Loucy (cell line): ENCODE measurements at regions not wholly inside any gene's neighbourhood (a gene's known extent, or its start where the extent isn't known, plus 50 kb on each side); places are given as distances from the start of the nearest gene placed in this dataset.

ENCODE experiments used
- H2AFZ ChIP-seq: fragments of 200-600 bp; sonication (generic); 2 replicates; pipeline ENCODE4 v1.6.0; 2016; ENCODE audit warnings: antibody characterized with exemption, mild to moderate bottlenecking, low read length, moderate library complexity
- H3F3A ChIP-seq: fragments of 200-600 bp; 2 replicates; pipeline ENCODE4 v1.6.0; 2016; ENCODE audit warnings: antibody characterized with exemption, low read depth, mild to moderate bottlenecking
- H3K27me3 ChIP-seq: fragments of 200-600 bp; sonication (generic); 2 replicates; pipeline ENCODE4 v1.6.1; 2014; ENCODE audit warnings: low read length, mild to moderate bottlenecking; ENCODE audit not compliant: insufficient read depth, poor library complexity, severe bottlenecking
- H3K36me3 ChIP-seq: fragments of 200-600 bp; sonication (generic); 2 replicates; pipeline ENCODE4 v1.6.1; 2016; ENCODE audit warnings: low read length; ENCODE audit not compliant: insufficient read depth
- H3K4me1 ChIP-seq: fragments of 200-600 bp; sonication (generic); 2 replicates; pipeline ENCODE4 v1.5.1; 2014; ENCODE audit warnings: low read length, mild to moderate bottlenecking; ENCODE audit not compliant: insufficient read depth, poor library complexity, severe bottlenecking
- H3K4me2 ChIP-seq: fragments of 200-600 bp; sonication (generic); 2 replicates; pipeline ENCODE4 v1.6.0; 2014; ENCODE audit warnings: antibody characterized with exemption, low read length, low read depth, mild to moderate bottlenecking; ENCODE audit not compliant: poor library complexity, severe bottlenecking
- H3K4me3 ChIP-seq: fragments of 200-600 bp; sonication (generic); 2 replicates; pipeline ENCODE4 v1.5.1; 2014; ENCODE audit warnings: low read length, mild to moderate bottlenecking, mixed read lengths; ENCODE audit not compliant: poor library complexity, severe bottlenecking
- H3K79me2 ChIP-seq: fragments of 200-600 bp; sonication (generic); 2 replicates; pipeline ENCODE4 v1.6.1; 2014; ENCODE audit warnings: low read length; ENCODE audit not compliant: insufficient read depth
- H3K9ac ChIP-seq: fragments of 200-600 bp; sonication (generic); 2 replicates; pipeline ENCODE4 v1.6.0; 2014; ENCODE audit warnings: mild to moderate bottlenecking, low read depth, low read length, moderate library complexity; ENCODE audit not compliant: poor library complexity, severe bottlenecking
- H3K9me2 ChIP-seq: fragments of 200-600 bp; sonication (generic); replicated peaks from 2 replicates; pipeline ENCODE4 v1.6.1; 2016; ENCODE audit warnings: low read depth, low read length, mixed read lengths
- H3K9me3 ChIP-seq: fragments of 200-600 bp; sonication (generic); 2 replicates; pipeline ENCODE4 v1.6.1; 2014; ENCODE audit warnings: mild to moderate bottlenecking, antibody characterized with exemption, low read length, low read depth; ENCODE audit not compliant: insufficient read depth
- H4K20me1 ChIP-seq: fragments of 200-600 bp; sonication (generic); 2 replicates; pipeline ENCODE4 v1.6.0; 2014; ENCODE audit warnings: antibody characterized with exemption, low read length, mild to moderate bottlenecking; ENCODE audit not compliant: insufficient read depth, poor library complexity, severe bottlenecking
- CTCF ChIP-seq: fragments of 200-600 bp; sonication (generic); conservative IDR thresholded peaks from 2 replicates; pipeline ENCODE4 v1.5.1; 2014; ENCODE audit warnings: mild to moderate bottlenecking, antibody characterized with exemption, low read length
- EZH2phosphoT487 ChIP-seq: fragments of 200-600 bp; IDR thresholded peaks from 2 replicates; pipeline ENCODE4 v1.6.1; 2018; ENCODE audit warnings: antibody characterized with exemption, mild to moderate bottlenecking, moderate library complexity, borderline replicate concordance

GRCh38 chr10:9560976-9561375 lies 1456.7 kb upstream of the CELF2 start:
- Histone ChIP-seq H3K9me2 (no peaks in the 10 kb centered on the region), H3K79me2 (no peaks in the 10 kb centered on the region), H2AFZ (no peak overlapping the region), H3K4me1 (no peaks in the 10 kb centered on the region), H4K20me1 (no peaks in the 10 kb centered on the region), H3F3A (no peaks in the 10 kb centered on the region), H3K9me3 (no peaks in the 10 kb centered on the region), H3K4me2 (no peak overlapping the region), H3K27me3 (no peaks in the 10 kb centered on the region), H3K9ac (no peak overlapping the region), H3K36me3 (no peaks in the 10 kb centered on the region), H3K4me3 (no peak overlapping the region)
- TF ChIP-seq CTCF (no peak), EZH2phosphoT487 (no peak)

GRCh38 chr10:9561821-9562505 lies 1455.7 kb upstream of the CELF2 start:
- no peaks in the 10 kb centered on the region for H4K20me1 ChIP-seq
- no peaks in the 10 kb centered on the region for H3K4me1 ChIP-seq
- no peaks in the 10 kb centered on the region for H3K79me2 ChIP-seq
- TF ChIP-seq EZH2phosphoT487 = no peak
- TF ChIP-seq CTCF = no peak
- no peaks in the 10 kb centered on the region for H3K9me3 ChIP-seq
- H3K4me3 ChIP-seq = no peak overlapping the region
- no peak overlapping the region for H3K9ac ChIP-seq
- H3K27me3 ChIP-seq = no peaks in the 10 kb centered on the region
- no peak overlapping the region for H3K4me2 ChIP-seq
- no peak overlapping the region for H2AFZ ChIP-seq
- no peaks in the 10 kb centered on the region for H3K9me2 ChIP-seq
- H3F3A ChIP-seq = no peaks in the 10 kb centered on the region
- H3K36me3 ChIP-seq = no peaks in the 10 kb centered on the region

- H3K27me3 ChIP-seq = no peaks in the 10 kb centered on the region
- no peak overlapping the region for H3K9ac ChIP-seq
- H3K4me2 ChIP-seq = no peak overlapping the region
- H3K36me3 ChIP-seq = no peaks in the 10 kb centered on the region
- no peaks in the 10 kb centered on the region for H3K9me2 ChIP-seq
- H2AFZ ChIP-seq = no peak overlapping the region
- no peaks in the 10 kb centered on the region for H4K20me1 ChIP-seq
- no peak overlapping the region for H3K4me3 ChIP-seq
- no peaks in the 10 kb centered on the region for H3K9me3 ChIP-seq
- H3K4me1 ChIP-seq = no peaks in the 10 kb centered on the region
- H3F3A ChIP-seq = no peaks in the 10 kb centered on the region
- TF ChIP-seq CTCF = no peak
- no peak for TF ChIP-seq EZH2phosphoT487
- no peaks in the 10 kb centered on the region for H3K79me2 ChIP-seq
Observed at GRCh38 chr10:9577746-9578145, 1439.9 kb upstream of the CELF2 start.
